Activated T-helper 1 cell treated with Interleukin-2 at 50 U/mL for 16 hours (primary cell): ENCODE measurements at regions not wholly inside any gene's neighbourhood (a gene's known extent, or its start where the extent isn't known, plus 50 kb on each side); places are given as distances from the start of the nearest gene placed in this dataset.
"Not testable (repeated sequence)": the region's sequence is repeated elsewhere in the genome, so short reads cannot be mapped to it uniquely, and the experiment has no call there.

Experiments
- DNase-seq: peaks from one replicate; pipeline ENCODE4 v3.0.0-alpha.2; 2020; ENCODE audit warnings: low read depth

DNA sequence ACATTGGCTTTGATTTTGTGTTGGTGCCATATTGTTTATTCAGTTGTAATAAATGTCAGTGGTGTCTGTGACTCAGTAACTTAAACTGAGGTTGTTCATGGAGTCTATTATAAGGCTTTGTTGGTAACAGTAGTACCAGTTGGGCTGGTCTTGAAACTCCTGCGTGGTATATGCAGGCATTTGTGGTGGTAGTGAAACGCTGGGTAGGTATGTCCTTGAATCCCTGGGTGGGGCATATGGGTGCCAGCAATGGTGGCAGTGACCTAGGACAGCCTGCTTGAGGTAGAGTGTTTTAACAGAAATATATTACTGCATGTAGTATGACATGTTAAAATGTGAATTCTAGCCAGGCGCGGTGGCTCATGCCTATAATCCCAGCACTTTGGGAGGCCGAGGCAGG, 1058.5 kb upstream of the SEMA6A start:
- no peak for DNase-seq

DNA sequence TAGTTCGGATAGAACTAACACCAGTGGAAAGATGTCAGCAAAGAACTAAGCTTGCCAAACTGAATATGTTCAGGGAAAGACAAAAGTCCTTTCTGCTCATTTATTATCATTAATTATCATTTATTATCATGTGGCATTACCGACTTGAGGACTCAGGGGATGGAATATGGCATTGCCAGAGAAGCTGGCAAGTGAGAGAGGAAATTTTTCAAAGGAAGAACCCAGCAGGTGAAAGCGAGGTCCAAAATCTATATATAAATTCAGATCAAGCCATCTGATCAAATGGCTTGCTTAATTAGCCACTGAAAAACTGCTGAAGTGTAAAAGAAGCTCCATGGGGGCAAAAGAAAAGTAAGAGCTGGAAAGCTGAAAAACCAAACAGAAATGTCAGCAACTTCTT, 1049.6 kb upstream of the SEMA6A start:
- DNase-seq = no peak

DNA sequence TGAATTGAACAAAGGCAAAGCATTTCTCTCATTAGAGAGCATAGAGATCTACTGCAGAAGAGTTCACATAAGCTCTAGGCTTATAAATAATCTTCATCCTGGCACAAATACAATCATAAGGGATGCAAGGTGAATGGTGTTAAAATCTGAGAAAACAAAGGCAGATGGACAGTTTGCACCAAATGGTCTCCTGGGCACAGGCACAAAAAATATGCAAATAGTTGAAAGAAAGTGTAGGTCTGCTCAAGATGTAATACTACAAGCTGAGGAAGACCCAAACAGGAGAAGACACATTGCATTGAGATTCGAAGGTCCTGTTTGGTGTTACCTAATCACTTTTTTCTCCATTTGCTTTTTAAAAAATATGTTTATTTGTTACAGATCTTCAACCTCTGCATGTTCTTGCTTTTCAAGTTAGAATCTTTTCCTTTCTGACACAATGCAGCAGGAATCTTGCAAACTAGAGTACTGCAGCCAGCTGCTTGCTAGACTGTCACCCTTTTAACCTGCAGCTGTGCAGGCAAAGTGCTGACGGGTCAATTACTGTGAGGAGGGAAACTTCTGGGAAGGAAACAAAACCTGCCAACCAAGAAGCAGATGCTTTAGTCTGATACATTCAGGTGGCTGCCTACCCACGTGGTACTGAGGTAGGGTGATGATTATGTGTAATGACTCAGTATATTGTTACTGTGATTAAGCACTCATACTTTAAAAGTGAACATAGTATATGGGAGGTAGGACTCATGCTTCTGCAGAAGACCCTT, 1048.6 kb upstream of the SEMA6A start:
- DNase-seq = no peak

DNA sequence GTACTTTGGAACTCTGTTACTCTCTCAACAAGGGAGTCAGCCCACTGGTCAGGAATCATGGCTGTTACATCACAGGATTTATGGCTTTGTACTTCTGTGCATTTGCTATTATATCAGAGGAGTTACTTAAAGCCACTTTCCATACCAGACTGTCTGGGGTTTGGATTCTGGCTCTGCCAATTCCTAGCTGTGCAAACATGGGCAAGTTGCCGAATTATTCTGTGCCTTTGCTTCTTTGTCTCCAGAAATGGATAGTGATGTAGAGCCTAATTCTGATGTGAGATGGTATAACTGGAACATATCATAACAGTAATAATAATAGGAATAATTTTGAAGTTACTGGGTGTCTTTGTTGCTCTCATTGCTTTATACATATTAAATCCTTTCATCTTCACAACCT, 1047.3 kb upstream of the SEMA6A start:
- DNase-seq = no peak

DNA sequence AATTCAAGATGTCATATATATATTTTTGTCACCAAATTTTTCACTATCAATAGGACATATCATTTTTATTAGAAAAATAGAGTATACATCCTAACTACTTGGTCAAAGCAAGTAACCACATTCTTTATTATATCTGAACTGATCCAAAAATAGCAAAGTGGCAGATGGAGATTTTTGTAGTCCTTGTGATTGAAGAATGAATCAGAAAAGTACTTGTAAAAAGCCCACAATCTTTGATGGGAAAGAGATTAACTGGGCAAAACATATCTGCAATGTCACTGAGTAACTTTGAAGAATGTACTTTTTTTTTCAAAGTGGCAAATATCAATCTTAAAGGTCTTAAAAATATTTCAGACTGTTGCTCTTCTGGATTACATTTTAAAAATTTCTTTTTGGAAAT, 1040.6 kb upstream of the SEMA6A start:
- DNase-seq = no peak

DNA sequence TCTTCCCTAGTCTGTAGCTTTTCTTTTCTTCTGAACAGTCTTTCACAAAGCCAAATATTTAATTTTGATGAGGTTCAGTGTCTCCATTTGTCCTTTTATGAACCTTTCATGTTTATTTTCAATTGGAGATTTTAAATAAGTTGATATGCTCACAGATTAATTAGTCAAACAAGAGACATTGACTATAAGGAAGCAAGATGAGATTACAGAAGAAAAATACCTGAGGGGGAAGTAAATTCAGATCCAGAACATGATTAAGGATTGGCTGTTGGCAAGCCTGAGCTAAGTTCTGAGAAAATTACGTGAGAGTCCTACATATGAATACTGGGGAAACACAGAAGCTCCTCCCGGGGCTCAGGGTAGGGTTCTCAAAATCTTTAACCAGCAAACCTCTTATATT, 1039.8 kb upstream of the SEMA6A start:
- no peak for DNase-seq

DNA sequence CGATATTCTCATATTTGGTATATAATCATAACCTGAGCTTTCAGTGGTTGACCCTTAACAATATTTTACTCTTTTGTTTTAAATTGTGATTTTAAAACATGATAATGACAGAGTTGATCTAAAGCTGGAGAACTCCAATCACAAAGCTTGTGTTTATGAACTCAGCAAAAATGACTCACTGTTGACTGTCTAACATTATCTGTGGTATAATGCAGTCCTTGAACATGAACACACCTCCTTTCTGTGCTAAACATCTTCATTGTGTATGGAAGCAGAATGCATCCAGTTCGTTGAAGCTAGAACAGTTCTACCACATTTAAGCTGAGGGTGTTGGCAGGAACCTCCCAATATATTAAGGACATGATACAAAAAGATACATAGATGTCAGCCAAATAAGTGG, 1030.2 kb upstream of the SEMA6A start:
- no peak for DNase-seq

DNA sequence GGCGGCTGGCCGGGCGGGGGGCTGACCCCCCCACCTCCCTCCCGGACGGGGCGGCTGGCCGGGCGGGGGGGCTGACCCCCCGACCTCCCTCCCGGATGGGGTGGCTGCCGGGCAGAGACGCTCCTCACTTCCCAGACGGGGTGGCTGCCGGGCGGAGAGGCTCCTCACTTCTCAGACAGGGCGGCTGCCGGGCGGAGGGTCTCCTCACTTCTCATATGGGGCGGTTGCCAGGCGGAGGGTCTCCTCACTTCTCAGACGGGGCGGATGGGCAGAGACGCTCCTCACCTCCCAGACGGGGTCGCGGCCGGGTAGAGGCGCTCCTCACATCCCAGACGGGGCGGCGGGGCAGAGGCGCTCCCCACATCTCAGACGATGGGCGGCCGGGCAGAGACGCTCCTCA, 1025.2 kb upstream of the SEMA6A start:
- DNase-seq = not testable (repeated sequence)

DNA sequence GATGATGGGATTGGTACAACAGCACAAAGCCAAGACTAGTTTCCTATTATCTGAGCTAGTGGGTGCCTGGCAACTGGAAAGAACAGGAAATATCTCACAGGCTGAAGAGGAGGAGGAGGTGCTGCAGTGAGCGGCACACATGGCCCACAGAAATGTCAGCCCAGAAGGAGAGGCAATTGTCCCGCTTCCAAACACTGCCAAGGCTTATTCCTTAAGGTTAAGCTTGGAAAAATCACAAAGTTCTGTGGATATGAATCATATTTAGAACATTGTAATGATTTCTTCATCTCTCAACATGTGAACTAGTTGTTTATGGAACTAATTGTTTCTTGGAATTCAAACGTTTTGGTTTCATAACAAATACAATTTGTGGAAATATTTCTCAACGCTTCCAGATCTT, 1019.5 kb upstream of the SEMA6A start:
- no peak for DNase-seq

DNA sequence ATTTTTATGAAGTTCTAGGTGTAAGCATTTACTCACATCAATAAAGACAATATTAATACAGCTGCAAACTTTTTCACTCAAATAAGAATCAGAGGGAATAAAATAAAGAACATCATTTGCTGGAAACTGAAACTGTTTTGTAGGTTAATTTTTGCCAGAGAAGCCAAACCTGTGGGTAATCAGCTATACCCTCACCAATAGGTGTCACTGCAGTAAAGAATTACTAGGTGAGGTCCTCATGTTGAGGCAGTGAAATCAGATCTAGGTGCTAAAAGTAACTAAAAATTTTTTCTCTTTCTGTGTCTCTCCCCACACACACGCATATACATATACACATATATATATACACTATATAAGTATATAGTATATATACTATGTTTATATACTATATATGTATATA, 1016.3 kb upstream of the SEMA6A start:
- DNase-seq = no peak

DNA sequence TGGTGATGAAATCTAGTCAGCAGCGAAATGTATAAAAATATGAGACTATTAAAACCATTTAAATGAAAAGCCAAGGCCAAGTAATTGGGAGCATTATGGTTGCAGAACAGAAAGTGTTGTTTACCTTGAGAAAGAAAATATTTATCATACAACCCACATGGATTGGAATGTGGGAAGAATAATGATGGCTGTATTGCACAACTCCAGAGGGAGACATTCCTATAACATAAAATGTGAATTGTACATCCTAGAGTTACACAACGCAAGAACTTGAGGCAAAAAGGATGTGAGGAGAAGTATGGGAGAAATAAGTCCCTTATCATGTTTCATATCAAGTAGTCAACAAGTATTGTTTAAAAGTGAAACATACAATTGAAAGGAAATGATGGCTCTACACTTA, 1014.0 kb upstream of the SEMA6A start:
- DNase-seq = no peak

DNA sequence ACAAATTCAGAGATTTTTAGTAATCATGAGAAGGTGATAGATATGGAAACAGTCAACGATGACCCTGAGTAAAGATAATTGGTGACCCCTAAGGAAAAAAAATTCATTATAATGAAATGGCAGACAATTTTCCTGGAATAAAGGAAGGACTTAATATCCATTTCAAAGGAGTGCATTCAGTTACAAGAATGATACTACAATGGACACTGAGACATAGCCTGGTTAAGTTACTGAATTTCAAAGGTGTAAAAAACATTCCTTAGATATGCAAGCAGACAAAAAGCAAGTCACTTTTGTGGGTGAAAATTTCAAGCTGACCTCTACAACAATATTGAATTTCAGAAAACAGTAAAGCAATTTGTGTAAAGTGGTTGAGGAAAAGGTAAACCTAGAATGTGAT, 1012.5 kb upstream of the SEMA6A start:
- no peak for DNase-seq

DNA sequence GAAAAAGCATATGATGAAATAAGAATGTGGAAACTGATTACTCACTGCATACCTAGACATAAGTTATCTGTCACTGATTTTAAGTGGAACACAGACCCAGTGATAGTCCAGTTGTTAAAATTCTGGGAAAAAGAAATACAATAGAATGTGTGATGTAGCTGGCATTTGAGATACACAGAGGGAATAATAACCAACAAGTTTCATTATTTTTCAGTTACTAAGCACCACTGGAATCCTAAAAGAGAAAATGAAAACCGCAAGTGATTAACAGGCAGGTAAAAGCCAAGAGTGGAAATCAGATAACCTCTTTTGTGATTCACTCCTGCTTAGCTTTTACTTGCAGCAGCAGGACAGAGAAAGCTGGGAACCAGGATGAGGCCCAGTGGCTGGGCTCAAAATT, 994.0 kb upstream of the SEMA6A start:
- no peak for DNase-seq

DNA sequence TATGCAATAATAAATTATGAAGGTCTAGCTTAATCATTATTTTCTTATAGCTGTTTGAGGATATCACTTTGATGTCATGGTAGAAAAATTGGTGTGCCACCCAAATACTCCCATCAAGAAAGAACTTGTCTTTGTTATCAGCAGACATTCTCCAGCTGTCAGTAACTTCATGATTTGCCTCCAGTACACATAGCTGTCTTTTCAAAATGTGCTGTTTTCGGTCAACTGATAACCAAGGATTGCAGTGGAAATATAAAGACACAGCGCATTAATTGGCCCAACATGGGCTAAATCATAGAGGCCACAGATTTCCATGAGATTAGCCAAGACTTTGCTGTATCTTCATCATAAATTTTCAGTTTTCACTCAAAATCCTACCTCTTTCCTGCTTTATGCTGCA, 993.5 kb upstream of the SEMA6A start:
- no peak for DNase-seq

DNA sequence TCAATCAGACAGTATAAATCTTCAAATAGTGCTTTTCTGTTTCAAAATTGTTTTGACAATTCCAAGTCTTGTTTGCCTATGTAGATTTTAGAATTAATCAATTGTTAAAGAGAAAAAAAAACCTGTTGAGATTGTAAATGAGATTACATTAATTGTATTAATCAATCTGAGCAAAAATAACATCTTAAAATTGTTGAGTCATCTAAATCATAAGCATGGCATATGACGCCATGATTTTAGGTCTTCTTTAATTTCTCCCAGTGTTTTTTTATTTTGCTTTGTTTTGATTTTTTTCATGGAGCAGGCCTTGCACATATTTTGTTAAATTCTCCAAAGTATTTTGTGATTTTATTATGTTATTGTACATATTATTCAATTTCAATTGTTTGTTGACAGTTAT, 988.0 kb upstream of the SEMA6A start:
- no peak for DNase-seq

DNA sequence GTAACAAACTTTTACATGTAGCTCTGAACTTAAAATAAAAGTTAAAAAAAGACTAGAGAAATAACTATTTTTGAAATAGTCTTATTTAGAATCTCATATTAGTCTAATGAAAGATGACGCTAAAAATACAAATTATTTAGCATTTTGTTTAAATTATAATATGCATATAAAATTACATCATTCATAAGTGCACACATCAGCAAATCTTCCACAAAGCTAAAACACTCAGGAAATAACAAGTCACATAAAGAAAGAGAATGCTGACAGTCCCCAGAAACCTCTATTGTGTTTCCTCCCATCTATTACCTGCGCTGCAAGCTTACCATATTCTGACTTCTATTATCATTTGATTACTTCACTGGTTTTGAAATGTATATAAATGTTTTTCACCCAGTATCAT, 986.9 kb upstream of the SEMA6A start:
- no peak for DNase-seq

DNA sequence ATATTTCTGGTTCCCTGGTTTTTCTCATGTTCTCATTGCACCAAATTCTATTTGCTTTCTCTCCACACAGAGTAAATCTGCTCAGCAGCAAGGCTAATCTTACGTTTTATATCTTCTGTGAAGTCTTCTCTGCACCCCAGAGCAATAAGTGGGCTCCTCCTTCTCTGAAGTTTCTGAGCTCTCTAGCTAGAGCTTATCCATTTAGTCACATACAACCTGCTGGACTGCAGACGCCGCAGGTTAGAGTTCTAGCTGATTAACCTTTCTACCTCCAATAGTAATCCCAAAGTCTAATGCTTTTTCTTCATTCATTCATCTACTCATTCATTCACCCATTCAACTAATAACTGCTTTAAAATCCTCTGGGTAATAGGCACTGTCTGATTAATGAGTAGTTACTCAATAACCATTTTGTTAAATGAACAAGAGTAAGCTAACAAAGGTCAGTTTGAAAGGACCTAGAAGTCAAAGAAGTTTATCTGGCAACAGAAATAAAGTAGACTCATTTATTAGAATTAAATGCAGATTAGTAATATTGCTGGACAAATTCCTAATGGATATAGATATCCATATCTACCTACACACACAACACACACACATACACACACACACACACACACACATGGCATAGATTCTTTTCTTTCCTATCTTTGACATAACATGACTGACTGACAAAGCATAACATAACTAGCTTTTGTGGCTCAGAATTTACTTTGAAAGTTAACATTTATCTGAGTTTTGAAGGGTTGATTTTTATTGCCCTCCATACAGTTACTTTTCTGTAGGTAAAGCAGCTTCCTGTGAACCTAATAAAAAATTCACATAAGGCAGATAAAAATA, 984.6 kb upstream of the SEMA6A start:
- no peak for DNase-seq

DNA sequence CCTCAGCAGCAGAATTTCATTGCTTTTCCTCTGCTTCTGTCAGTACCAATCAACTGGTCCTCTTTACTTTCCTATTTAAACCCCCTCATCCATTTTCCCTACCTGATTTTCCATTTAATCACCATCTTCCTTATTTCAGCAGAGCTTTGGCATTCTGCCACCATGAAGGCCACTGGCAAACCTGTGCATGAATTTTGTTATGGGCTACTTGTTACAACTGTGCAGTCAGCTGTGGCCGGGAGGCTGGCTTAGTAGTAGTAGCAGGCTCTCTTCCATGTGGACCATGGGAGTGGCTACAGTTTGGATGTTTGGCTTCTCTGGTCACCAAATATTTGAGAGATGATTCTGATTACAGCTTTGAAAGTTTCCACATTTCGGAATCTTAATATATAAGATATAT, 976.6 kb upstream of the SEMA6A start:
- no peak for DNase-seq

DNA sequence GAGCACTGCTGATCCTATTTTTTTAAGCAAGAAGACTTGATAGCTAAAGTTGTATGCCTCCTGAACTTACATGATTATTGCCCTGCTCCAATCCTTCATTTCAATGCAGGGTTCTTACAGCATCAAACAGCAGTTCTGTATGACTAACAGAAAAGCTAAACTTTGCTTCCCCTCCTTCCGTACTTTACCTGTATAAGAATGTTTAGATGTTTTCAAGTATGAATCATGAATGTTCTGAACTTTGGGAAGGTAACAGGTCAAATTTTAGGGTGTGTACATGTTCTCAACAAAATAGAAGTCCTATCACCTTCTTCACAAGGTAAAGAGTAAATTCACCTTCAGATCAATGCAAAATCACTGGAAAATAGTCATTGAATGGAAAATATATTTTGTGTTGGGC, 972.6 kb upstream of the SEMA6A start:
- no peak for DNase-seq

DNA sequence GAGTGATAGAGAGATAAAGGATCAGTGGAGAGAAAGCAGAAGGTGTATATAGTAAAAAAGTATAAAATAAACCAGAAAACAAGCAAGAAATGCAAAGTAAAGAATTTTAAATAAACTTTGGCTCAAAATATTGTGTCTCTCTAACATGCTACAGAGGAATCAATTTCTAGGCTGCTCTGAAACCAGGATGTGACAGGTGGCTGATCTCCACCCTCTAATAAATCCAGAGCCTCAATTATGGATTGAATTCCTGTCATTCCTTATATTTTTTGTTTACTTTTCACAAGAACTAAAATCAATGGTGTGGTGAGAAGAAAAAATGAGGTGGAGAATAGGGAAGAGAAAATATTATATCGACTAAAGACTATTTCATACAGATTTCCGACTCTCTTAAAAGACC, 965.1 kb upstream of the SEMA6A start:
- no peak for DNase-seq

DNA sequence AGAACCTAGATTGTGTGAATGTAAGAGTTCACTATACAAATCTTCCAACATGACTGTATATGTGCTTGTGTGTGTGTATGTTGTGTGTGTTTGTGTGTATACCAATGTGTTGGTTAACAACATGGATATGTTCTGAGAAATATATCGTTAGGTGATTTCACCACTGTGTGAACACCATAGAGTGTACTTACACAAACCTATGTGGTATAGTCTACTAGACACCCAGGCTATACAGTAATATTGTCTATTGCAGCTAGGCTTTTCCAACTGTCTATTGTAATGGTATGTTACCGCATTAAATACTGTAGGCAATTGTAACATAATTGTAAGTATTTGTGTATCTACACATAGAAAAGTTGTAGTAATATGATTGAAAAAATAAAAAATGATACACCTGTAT, 959.2 kb upstream of the SEMA6A start:
- no peak for DNase-seq

DNA sequence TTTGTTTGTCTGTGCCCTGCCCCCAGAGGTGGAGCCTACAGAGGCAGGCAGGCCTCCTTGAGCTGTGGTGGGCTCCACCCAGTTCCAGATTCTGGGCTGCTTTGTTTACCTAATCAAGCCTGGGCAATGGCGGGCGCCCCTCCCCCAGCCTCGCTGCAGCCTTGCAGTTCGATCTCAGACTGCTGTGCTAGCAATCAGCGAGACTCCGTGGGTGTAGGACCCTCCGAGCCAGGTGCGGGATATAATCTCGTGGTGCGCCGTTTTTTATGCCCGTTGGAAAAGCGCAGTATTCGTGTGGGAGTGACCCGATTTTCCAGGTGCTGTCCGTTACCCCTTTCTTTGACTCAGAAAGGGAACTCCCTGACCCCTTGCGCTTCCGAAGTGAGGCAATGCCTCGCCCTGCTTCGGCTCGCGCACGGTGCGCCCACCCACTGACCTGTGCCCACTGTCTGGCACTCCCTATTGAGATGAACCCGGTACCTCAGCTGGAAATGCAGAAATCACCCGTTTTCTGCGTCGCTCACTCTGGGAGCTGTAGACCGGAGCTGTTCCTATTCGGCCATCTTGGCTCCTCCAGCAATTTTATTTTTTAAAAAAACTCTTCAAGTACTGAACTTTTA, 958.5 kb upstream of the SEMA6A start:
- not testable (repeated sequence) for DNase-seq

DNA sequence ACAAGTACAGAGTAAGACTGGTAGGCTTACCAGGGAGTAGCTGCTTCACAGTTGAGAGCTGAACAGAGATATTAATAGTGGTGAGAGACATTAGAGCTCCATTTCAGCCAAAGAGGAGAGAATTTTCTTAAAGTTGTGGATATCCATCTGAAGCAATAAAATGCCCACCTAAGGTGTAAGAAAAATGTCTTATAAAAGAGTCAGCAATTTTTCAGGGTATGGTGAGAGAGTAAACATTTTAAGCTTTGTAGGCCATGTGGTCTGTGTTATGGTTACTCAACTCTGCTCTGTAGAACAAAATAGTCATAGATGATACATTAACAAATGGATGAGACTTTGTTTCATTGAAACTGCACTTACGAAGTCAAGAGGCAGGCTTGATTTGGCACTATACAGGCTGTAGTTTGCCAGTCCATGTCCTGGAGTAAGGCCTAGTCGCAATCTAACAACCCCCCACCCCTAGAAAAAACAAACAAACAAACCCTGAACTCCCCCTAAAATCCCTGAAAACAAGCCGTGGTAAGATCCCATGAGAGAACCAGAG, 945.4 kb upstream of the SEMA6A start:
- no peak for DNase-seq
